Stimulated activated CD4-positive, alpha-beta T cell treated with anti-CD3 and anti-CD28 coated beads, Interleukin-2, amount 100 ng/mL, for 48 hours (primary cell): ENCODE measurements at regions not wholly inside any gene's neighbourhood (a gene's known extent, or its start where the extent isn't known, plus 50 kb on each side); places are given as distances from the start of the nearest gene placed in this dataset.

Experiments used
- DNase-seq, 2 donors: peaks; one replicate each; pipeline ENCODE4 v3.0.0-alpha.2; 2020

DNA sequence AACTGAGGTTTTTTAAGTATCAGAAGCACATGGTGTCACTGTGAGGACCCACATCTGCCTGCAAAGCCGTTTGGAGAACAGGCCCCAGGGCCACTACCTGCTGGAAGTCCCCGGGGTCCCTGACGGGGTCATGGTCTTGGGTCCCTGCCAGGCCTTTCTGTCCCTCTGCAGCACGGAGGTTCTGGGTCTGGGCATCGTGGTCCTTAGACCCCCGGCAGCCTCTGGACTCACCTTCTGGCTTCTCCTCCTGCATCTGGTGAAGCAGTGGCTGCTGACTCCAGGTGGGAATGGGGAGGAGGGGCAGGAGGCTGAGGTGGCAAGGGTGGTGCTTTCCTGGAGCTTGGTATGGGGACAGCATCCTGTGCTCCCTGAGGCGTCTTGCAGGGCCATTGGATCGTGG, 198.6 kb downstream of the TEX29 start:
- no peak for DNase-seq

DNA sequence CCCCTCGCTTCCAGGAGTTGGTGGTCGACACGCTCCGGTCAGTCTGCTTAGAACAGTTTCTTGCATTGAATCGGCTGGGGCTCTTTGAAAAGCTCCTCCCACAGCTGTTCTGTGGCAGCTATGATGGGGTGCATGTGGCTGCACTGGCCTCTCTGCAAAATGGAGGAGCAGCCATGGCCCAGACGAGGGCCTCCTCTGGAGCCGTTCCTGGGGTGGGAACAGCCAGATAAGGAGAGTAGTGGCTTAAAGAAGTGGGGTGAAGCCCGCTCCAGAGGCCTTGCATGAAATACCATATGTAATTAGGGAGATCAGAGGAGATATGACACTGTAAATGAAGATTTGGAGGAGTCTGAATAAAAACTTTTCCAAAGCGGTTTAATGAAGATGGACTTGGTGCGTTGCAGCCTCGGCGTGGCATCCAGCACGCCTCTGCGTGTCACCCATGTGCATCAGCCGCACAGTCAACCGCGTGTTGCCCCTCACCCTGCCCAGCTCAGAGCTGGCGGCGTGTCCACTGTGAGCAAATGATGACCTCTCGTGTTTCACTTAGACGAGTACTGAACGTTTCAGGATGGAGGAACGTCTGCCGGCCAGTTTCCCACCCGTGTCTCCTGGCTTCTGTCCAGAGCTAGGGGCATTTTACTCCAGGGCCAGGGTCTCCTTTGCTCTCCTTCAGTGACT, 199.2 kb downstream of the TEX29 start:
- no peak for DNase-seq

DNA sequence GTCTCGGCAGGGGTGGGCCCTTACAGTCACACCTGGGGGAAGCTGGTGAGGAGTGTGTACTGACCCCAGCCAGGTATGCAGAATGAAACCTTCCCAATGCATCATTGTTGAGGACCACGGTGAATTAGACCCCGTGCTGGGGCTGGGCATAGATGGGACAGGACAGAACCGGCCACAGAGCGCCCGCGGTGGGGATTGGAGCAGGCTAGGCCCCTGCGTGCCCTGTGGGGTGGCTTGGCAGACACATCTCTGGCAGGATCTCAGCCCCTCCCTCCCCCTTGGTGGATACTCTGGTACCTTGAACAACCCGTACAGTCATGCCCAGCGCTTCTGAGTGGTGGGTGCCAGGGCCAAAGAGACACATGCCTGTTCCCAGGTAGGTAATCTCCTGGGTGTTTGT, 200.6 kb downstream of the TEX29 start:
- DNase-seq, result no peak

DNA sequence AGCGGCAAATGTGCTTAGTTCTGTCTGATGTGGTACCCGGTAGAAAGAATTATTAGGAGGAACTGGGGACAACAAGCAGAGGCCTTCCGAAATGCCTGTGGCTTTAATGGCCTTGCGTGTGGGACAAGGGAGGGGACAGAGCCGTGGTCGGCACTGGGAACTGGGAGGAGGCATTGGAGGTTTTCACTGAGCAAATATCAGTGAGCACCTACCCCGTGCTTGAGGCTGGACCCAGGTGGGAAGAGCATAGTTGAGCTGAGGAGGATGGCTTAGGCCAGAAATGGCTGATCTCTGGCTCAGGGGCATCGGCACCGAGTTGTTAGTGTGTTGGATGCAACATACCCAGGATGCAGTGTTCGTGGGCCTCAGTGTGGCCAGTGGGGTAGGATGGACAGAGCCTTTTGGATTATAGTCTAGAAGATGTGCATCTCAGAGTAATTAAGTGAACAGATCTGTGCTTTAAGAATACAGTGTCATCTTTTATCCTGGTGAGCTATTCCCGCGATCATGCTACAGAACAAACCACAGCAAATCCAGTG, 201.3 kb downstream of the TEX29 start:
- no peak for DNase-seq

DNA sequence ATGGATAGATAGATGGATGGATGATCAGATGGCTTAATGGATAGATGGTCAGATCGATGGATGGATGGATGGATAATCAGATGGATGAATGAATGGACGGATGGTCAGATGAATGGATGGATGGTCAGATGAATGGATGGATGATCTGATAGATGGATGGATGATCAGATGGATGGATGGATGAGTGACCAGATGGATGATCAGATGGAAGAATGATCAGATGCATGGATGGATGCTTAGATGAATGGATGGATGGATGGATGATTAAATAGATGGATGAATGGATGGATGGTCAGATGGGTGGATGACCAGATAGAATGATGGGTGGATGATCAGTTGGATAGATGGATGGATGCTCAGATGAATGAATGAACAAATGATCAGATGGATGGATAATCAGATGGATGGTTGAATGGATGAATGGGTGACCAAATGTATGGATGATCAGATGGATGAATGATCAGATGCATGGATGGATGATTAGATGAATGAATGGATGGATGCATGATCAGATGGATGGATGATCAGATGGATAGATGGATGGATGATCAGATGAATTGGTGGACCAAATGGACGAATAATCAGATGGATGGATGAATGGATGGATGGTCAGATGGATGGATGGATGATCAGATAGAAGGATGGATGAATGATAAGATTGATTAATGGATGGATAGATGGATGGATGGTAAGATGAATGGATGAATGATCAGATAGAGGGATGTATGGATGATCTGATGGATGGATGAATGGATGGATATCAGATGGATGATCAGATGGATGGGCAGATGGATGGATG, 205.1 kb downstream of the TEX29 start:
- no peak for DNase-seq

DNA sequence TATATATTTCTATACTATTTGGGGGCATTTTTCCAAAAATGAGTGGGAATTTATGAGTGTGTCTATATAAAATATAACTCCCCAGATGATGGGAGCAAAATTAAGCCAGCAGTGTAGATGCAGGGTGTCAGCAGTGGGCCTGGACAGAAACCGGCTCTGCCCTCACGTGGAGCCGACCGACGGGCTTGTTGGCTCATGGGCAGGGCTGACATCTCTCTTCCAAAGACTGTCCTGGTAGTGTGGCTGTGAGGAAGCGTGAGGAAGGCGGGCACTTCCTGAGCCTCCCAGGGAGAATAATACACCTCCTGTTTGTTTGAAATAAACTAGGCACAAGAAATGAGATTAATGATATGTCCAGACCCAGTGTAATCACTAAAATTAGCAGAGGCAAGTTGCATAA, 206.5 kb downstream of the TEX29 start:
- no peak for DNase-seq

DNA sequence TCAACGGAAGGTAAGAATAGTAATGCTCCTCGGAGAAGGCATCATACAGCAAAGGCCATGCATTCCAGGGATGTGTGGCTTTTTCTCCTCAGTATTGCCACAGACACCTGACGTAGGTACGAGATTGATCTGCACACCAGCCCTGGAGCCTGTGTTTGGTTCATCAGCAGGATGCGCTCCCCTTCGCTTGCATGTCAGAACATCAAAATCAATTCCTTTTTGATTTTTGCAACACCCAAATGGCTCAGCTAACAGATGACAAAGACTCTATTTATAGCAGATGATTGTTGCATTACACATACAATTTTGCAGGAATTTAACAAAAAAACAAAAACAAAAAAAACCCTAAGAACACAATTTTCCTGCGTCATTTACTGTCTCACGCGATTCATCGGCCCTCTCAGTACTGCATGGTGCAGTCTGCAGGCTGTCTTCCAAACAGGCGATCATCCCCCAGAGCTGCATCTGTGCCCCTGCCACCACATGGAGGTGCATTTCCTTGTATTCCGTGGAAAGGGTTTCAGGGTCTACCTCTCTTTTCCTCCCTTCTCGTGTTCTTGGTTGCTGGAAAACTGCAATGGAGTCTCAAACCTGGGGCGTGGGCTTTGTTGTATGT, 207.3 kb downstream of the TEX29 start:
- DNase-seq, result no peak

DNA sequence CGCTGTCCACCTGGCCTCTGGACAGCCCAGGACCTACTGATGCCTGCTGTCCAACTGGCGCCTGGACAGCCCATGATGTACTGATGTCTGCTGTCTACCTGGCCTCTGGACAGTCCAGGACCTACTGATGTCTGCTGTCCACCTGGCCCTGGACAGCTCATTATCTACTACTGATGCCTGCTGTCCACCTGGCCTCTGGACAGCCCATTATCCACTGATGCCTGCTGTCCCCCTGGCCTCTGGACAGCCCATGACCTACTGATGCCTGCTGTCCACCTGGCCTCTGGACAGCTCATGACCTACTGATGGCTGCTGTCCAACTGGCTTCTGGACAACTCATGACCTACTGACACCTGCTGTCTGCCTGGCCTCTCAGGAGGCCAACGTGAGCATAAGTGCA, 208.1 kb downstream of the TEX29 start:
- no peak for DNase-seq

DNA sequence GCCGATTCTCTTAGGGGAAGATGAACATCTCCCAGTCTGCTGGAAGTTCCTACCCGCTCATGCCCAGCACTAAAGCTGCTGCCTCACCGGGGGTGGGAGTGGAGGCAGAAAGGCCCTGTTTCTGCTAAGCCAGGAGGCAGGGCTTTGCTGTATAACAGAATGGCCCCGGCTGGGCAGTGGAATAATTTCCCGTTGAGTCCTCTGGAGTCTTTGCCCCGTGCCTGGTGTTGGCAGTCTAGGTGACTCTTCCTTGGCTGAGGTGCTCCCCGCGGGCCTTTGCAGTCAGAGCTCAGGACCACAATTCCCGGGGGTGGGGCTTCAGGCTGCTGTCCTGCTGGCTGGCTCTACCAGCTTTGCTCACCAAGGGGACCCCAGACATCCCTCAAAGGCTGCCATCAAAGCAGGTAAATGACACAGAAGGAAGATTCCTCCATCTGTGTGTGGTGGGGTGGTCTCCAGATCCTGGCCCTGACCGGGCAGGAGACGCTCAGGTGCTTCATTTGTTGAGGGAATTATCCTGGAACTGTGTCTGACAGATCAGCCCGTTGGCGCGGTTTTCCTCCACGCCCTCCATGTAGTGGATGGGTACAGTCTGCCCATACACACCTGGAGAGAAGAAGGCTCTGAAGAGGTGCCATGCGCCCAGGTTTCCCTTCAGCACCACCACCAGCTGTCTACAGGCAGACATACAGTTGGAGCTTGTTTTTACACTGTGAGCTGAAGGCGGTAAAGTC, 209.9 kb downstream of the TEX29 start:
- no peak for DNase-seq

DNA sequence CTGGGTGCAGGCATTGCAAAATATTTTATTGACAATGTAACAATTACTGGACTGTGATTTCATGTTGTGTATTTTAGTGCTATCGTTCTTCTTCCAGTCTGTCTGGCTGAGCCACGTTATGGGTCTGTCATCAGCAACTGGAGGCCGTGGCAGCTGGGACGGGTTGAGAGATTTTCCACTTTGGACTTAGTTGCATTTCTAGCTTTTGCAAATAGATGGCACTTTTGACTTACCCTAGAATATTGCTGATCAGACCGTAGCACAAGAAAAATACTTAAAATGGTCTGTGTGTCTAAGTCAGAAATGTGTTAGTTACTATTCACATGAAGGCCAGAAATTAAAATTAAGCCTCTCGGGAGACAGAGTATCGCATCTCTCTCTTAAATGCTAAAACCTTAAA, 211.1 kb downstream of the TEX29 start:
- DNase-seq, result no peak

DNA sequence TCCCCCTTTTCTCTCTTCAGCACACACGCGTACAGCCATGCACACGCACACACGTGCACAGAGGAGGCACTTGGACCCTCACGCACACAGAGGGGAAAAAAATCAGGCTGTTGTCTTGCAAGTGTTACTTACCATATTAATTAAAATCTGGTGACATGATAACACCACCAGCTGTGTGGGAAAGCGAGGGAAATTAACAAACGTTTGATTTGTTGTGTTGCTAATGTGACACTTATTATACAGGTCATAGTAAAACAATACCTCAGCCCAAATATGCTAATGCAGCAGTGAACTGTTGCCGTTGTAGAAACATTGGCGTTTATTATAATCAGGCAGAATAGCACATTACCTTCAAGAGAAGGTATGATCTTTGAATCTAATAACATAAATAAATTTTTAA, 211.7 kb downstream of the TEX29 start:
- DNase-seq, result no peak

DNA sequence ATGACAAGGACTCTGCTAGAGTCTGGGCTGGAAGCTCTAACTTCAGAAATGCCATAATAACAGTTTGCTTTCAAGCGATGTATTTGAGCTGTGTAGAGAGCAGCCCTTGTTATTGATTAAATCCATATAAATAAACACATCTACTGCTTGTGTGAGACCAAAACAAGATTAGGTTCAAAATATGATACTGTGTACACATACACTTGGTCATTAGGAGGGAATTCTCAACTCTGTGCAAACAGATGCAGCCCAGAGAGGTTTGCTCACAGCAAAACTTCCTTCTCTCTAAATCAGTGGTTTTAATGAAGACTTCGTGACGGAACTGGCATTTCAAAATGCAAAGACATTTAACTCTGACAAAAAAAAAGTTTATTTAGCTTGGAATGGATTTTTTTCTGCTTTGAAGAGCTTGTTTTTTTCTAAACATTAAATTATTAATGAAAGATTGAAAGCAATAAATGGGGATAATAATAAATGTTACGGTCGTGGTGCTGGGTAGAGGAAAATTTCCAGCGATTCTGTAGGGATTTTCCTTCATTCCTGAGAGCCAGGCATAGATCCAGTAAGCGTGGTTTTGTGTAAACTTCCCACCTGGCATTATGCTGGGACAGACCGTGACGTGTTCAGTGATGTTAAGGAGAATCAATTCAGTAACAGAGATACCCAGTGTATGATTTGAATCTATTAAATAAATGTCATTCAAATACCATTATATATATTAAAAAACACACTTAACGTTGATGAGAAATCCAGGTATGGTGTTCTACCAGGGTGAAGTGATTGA, 213.7 kb downstream of the TEX29 start:
- no peak for DNase-seq

DNA sequence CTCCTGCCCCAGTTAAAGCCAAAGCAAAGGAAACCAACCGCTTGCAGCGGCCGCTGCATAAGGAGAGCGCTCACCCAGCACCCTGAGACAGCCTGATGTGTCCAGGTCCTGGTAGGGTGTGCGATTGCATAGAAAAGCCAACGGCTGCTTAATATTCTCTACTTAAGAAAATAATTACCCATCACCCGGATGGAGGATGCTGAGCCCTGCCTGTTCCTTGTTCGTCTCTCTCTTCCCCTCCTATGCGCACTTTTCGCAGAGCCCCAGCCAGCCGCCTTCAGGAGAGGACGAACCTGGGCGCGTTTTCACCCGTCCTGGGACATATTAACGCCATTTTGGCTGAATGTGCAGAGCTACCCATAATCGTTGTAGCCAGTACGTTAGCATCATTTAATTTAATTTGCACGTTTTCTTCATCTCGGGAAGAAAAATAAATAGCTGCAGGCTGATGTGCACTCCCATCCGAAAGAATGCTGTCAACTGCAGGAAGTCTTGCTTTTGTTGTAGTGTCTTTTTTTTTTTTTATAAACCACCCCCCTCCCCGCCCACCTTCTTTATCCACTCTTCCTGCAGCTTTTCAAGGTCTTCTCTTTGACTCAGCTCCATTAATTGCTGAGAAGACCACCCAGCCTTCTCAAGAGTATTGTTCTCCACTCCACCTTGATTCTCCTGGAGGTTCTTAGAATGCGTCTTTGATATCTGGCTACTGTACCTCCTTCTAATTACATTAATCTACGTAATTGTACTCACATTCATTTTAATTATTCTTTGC, 214.5 kb downstream of the TEX29 start:
- no peak for DNase-seq

DNA sequence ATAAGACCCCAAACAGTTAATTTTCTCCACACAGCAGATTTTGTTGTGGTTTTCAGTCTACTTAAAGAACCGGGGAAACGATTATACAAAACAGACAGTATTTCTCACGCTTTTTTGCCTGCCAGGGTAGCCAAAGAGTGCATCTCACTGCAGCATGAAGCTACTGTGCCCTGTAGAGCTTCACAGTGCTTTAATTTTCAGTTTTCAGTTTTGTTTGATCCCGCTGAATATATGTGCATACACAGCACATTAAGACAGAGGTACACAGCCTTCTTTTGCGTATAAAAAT, 215.0 kb downstream of the TEX29 start:
- no peak for DNase-seq

DNA sequence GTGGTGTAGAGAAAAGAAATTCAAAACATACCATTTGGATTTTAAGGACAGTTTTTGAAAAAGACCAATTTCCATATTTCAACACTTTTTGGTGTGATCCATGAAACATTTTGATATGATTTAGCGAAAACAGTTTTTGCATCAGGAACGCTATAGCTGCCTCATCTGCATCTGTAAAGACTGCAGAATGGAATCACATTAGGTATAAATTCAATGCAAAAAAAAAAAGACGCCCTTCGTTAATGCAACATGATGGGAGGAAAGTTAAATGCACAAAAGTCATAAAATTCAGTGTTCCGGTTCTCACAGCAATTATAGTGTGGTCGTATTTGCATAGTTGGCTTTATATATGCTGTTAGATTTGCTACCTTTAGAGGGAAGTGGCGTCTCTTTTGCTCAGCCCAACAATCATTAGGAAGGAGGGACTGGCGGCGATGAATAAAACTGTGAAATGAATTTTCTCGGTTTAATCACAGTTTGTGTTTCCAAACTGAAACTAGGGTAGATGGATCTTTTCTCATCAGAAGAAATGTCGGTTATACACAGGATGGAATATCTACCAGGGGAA, 215.7 kb downstream of the TEX29 start:
- DNase-seq, result no peak

DNA sequence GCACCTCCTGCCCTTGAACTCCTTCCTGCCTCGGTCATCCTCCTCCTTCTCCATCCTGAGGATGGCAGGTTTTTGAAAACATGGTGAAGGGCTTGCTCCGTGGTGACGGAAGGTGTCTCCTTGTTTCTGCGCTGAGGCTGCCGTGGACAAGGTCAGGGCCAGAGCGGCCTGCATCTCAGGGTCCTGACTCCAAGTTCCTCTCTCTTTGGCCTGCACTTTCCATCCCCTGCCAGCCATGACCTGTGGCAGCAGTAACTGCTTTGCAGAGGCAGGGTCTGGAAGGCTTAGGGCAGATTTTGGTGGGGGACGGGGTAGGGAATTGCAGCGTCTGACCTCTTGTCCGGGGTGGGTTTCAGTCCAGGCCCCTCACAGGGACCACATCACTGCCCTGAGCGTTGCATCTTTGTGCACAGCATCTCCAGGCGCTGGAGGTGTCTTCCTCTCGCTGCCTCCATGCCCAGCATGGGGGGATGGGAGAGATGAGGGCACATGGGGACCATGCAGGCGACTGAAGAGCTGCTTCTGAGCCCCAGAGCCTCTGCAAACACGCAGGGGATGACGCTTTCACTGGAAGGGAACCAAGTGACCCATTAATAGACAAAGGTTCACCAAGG, 216.8 kb downstream of the TEX29 start:
- no peak for DNase-seq

DNA sequence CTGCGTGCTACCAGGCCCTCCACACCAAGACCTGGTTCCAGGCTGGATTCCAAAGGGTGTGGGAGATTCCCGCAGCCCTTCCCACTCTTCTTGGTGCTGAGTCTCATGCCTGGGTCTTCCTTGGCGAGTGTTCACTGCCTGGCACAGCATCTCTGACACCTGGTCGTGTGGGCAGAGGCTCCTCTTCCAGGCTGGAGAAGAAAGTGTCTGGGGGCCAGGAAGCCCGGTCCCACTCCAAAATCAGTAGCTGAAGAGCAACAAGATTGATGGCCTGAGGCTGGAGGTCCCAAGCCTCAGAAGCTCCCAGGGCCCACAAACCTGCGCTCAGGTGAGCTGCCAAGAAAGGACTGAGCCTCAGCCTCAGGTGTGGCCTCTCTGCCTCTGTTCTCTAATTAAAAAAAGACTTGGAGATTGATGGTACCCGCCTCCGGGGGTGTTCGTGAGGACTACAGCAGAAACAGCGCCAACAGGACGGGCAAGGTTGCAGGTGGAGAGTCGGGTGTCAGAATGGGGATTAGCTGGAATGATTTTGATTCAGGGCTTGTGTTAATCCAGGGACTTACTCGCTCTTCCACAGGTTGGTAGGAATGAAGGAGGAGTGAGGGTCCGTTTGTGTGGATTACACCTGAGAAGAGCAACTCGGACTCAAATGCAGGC, 217.5 kb downstream of the TEX29 start:
- no peak for DNase-seq

DNA sequence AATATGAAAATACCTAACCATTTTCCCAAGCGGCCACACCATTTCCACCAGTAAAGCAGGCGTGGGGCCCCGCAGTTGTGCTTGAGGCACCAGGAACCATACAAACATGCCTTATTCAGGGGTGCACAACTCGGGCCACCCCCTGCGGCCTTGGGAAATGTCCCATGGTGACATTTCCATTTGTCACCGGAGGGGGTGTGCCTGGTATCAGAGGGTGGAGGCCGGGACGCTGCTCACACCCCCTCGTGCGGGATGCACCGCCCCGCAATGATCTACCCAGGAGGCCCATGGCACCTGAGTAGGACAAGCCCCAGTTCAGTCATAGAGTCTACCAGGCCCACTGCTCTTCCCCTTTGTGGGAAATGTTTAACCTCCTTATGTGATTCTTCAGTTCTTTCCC, 218.8 kb downstream of the TEX29 start:
- DNase-seq, result no peak

DNA sequence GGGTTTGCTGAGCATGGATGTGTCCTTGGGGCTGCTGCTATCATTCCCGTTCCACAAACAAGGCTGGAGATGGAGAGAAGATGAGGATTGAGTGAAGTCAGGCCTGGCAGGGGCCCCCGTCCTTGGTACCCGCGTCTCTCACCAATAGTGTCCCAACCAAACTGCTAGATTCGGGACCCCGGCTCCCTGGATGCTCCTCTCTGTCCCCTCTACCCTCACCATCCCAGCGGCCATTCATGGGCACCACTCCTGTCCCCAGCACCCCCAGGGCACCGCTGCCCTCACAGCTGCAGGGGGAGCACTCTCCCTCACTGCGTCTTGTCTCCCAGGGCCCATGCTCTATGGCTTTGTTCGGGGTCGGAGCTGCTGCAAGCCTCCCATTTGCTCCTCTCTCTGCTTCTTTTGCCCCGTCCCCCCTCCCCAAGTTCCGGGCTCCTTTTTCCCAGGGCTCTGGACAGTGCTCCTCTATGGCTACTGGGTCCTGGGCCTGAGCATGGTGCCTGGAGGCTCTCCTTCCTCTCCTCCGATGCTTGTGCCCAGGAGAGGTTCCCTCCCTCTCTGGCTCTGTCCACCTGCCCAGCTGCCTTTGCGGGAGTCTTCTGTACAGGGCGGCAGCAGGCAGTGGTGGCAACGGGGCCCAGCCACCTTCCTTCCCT, 219.5 kb downstream of the TEX29 start:
- no peak for DNase-seq

DNA sequence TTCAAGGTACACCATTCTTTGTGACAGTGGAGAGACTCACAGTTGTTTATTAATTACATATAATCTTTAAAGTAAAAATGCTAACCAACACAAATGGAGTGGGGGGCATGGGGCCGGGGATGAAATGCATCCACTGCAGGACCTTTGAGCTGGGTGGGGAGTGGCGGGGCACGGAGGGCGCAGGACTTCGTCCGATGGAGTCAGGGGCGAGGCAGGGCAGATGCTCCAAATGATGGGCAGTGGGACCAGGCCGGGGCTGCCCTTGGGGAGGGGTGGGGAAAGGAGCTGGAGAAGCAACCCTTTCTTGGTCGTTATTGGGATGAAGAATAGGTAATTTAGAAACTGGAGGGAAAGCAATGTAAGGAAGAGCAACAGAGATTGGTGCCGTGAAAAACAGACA, 220.0 kb downstream of the TEX29 start:
- no peak for DNase-seq
